Inferior parietal cortex (tissue), 1 donor: ENCODE measurements at regions not wholly inside any gene's neighbourhood (a gene's known extent, or its start where the extent isn't known, plus 50 kb on each side); places are given as distances from the start of the nearest gene placed in this dataset.

Experiments used
- DNase-seq: peaks from one replicate; pipeline ENCODE4 v3.0.0-alpha.2; 2016; ENCODE audit errors: extremely low spot score

GRCh38 chr18:23341983-23342382, 111.1 kb upstream of the RIOK3 start:
- no peak for DNase-seq

GRCh38 chr18:23342506-23342905, 110.6 kb upstream of the RIOK3 start:
- no peak for DNase-seq

- DNase-seq: no peak
Observed at GRCh38 chr18:23350188-23350587, 102.9 kb upstream of the RIOK3 start.

- no peak for DNase-seq
Observed at GRCh38 chr18:23351521-23351920, 101.6 kb upstream of the RIOK3 start.

GRCh38 chr18:23352042-23352441, 101.0 kb upstream of the RIOK3 start:
- DNase-seq: no peak

- no peak for DNase-seq
Observed at GRCh38 chr18:23353459-23353858, 99.6 kb upstream of the RIOK3 start.

- DNase-seq: no peak
Observed at GRCh38 chr18:23354625-23355024, 98.5 kb upstream of the RIOK3 start.

- no peak for DNase-seq
Observed at GRCh38 chr18:23355206-23355605, 97.9 kb upstream of the RIOK3 start.

- DNase-seq: no peak
Observed at GRCh38 chr18:23356424-23356823, 96.7 kb upstream of the RIOK3 start.

GRCh38 chr18:23356915-23357601, 96.0 kb upstream of the RIOK3 start:
- DNase-seq: no peak

GRCh38 chr18:23357996-23358594, 95.0 kb upstream of the RIOK3 start:
- peak; percentile 61 for DNase-seq

GRCh38 chr18:23359421-23359820, 93.7 kb upstream of the RIOK3 start:
- no peak for DNase-seq

- DNase-seq: no peak
Observed at GRCh38 chr18:23363865-23364570, 89.1 kb upstream of the RIOK3 start.

GRCh38 chr18:23365602-23366001, 87.5 kb upstream of the RIOK3 start:
- no peak for DNase-seq

- DNase-seq: no peak
Observed at GRCh38 chr18:23369266-23369665, 83.8 kb upstream of the RIOK3 start.

- DNase-seq: no peak
Observed at GRCh38 chr18:23373570-23373969, 79.5 kb upstream of the RIOK3 start.

- no peak for DNase-seq
Observed at GRCh38 chr18:23377669-23378301, 75.3 kb upstream of the RIOK3 start.

GRCh38 chr18:23378302-23378686, 74.8 kb upstream of the RIOK3 start:
- no peak for DNase-seq

GRCh38 chr18:23380001-23380550, 73.0 kb upstream of the RIOK3 start:
- DNase-seq: no peak

- no peak for DNase-seq
Observed at GRCh38 chr18:23380817-23381216, 72.3 kb upstream of the RIOK3 start.

GRCh38 chr18:23383494-23383893, 69.6 kb upstream of the RIOK3 start:
- no peak for DNase-seq
